DND-41 (cell line): ENCODE measurements at regions not wholly inside any gene's neighbourhood (a gene's known extent, or its start where the extent isn't known, plus 50 kb on each side); places are given as distances from the start of the nearest gene placed in this dataset.

Experiments used
- CTCF ChIP-seq: IDR thresholded peaks from 2 replicates; pipeline ENCODE4 v1.5.1; 2012; ENCODE audit warnings: borderline replicate concordance, low read length, moderate library complexity, mild to moderate bottlenecking; ENCODE audit not compliant: poor library complexity, severe bottlenecking; ENCODE audit errors: extremely low read depth
- EZH2 ChIP-seq: IDR thresholded peaks from 3 replicates; pipeline ENCODE4 v1.6.1; 2012; ENCODE audit warnings: borderline replicate concordance, low read depth, mild to moderate bottlenecking, moderate library complexity, low read length, inconsistent platforms; ENCODE audit not compliant: severe bottlenecking

GRCh38 chr2:224137208-224137607 is 98.1 kb upstream of the SERPINE2 start:
- TF ChIP-seq CTCF (no peak), EZH2 (no peak)
